GM21723 (cell line): ENCODE measurements at regions not wholly inside any gene's neighbourhood (a gene's known extent, or its start where the extent isn't known, plus 50 kb on each side); places are given as distances from the start of the nearest gene placed in this dataset.
"Not testable (repeated sequence)": the region's sequence is repeated elsewhere in the genome, so short reads cannot be mapped to it uniquely, and the experiment has no call there.

Experiments
- ATAC-seq: cut with Tn5 transposase; IDR thresholded peaks from one replicate; pipeline ENCODE4 v1.9.1; 2021; ENCODE audit warnings: mild to moderate bottlenecking, moderate library complexity; ENCODE audit not compliant: unreplicated experiment

DNA sequence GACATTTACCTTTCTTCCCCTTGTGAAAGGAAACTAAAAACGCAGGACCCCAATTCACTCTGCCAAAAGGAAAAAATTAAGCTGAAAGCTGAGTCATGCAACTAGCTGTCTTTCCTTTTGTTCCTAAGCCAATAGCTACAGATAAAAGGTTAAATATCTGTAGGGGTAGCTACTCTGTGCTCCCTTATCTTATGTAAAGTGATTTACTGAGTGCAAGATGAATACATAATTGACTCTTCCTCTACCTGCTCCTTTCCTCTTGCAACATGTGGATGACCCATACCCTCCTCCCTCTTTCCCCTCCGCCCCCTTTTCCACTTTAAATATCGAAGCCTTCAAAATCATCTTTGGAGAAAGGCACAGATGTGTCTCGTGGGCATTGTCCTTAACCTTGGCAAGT lies 68.0 kb upstream of the ZNF157 start:
- no peak for ATAC-seq

DNA sequence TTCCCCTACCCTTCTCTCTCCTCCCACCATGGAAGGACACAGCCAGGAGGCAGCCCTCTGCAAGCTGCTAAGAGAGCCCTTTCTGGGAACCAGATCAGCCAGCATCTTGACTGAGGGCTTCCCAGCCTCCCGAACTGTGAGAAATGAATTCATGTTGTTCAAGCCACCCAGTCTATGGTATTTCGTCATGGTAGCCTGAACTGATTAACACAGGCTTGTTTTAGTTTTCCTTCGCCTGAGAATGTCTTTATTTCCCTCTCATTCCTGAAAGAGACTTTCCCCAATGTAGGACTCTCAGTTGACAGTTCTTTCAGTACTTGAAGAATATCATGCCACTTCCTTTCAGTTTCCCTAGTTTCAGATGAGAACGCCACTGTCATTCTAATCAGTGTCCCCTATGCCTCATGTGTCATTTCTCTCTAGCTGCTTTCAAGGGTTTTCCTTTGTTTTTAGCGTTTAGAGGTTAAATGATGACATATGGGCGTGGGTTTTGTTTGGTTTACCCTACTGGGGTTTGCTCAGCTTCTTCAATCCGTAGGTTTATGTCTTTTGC lies 63.8 kb upstream of the ZNF157 start:
- not testable (repeated sequence) for ATAC-seq

DNA sequence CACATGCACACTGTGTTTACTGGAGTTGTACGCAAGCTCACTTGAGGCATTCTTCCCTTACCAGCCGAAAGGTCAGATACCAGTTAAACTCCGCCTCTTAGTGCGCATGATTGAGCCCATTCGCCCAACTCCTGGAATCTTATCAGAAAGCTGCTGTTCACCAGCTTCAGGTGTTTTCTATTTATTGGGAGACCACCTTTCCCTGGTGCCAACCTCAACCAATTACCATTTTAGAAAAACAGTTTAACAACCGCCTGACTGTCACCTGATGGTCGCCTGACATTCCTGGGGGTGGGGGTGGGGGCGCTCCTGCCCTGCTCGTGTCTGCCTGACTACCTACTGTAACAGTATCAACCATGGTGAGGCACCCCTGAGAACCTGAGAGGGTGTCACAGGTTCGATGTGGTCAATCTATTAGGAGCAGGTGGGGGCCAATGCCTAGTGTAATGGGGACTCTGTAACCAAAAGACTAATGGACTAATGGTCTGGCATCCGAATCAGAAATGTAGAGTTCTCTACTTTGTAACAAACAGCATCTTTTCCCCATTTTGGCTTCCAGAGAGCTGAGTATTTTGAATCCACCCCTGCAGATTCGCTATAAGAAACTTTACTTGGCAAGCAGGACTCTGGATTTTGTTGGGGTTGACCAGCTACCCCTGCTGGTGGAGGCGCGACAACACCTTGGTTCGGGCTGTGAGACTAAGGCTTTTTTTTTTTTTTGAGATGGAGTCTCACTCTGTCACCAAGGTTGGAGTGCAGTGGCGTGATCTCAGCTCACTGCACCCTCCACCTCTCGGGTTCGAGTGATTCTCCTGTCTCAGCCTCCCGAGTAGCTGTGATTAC lies 58.2 kb upstream of the ZNF157 start:
- ATAC-seq = peak; percentile 56

DNA sequence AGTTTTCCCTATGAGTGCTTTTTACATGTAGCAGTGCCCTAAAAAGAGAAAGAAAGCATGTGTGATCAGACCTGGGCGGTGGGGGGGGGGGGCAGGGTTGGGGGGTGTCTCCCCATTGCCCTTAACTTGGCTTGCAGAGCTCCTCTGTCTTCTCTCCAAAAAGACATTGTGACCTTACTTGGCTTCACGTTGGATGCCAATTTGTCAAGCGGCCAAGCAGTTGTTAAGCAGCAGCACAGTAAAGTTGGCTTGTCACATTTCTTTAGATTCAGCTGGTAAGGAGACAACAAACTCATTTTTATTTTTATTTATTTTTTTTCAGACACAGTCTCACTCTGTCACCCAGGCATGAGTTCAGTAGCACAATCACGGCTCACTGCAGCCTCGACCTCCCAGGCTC lies 57.3 kb upstream of the ZNF157 start:
- no peak for ATAC-seq

DNA sequence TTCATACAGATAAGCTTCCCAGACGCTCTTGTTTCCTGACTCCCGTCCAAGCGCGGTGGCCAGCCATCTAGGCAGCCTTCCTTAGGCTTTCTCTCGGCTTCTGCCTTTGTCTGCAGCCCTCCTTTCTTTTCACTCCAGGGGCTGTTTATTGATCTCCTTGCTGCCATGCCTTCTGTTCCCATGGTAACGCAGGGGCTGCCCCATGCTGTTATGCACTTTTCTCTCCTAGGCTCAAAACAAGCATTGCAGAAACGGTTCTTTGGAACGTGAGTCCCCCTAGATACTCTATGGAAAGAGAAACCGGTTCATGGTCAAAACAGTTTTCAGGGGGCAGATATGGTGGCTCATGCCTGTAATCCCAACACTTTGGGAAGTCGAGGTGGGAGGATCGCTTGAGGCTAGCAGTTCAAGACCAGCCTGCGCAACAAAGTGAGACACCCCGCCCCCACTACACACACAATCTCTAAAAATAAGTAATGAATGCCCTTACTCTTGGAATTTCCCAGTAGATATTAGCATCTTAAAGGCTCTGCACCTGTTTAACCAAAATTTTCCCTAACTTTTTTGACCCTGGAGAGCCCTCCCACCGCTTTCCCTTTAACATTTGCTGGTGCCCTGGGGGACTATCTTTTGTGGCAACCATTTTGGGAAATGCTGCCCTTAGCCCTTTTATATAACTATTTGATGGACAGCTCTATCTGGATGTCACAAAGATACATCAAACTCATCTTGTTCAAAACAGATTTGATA lies 53.9 kb upstream of the ZNF157 start:
- no peak for ATAC-seq
